ENCODE measurements at regions not wholly inside any gene's neighbourhood (a gene's known extent, or its start where the extent isn't known, plus 50 kb on each side); places are given as distances from the start of the nearest gene placed in this dataset.

DNA sequence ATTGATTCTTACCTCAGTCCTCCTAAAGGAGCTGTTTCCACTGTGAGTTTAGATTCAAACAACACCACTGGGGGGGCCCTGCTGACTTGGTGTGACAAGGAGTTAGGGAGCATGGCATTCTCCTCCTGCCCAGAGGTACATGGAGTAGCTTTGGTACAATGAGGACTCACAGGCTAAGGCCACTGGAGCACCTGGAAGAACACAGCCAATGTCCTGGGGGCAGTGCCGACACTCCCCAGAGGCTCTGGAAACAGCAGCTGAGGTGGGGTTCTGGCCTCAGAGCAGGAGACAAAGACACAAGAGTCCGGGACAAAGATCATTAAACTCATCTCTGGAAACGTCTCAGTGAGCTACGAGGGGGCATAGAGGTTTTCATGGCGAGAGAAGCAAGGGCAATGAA, 69.7 kb upstream of the POMGNT2 start:
- Histone ChIP-seq H3K9me3 (peaks cover 0 to 8% (median 0%) of the 10 kb centered on the region in 4 donors), H3K36me3 (no peaks in the 10 kb centered on the region), H3K4me1 (peaks cover 0 to 14% (median 3%) of the 10 kb centered on the region in 4 donors), H3K4me3 (no peak overlapping the region), H3K27ac (no peak overlapping the region), H3K27me3 (no peaks in the 10 kb centered on the region)
- TF ChIP-seq POLR2A (IDR thresholded peaks at IDR 0.05) (no peak), EP300 (IDR thresholded peaks at IDR 0.05) (no peak), CTCF (IDR thresholded peaks at IDR 0.05) (no peak)
- WGBS, 2 donors = 76 to 77% methylated on average over 5 of the region's 5 CpGs
- DNase-seq (ENCODE audit: low spot score in 2 of 2) = no peak

DNA sequence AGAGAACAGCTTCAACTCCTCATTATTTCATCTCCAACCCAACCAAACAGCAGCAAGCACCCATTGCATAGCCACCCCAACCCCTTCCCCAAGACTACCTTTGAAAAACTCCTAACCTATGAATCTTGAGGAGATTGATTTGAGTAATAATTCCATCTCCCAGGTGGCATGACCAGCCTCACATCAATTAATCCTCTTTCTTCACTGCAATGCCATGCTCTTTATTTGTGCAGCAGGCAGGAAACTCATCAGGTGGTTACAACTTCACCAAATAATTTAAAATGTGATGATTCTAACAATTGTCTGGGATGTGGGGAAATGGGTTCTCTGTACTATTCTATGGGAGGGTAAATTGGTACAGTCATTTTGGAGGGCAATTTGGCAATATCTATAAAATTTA, 68.1 kb upstream of the POMGNT2 start:
- Histone ChIP-seq H3K9me3 (peaks cover 0 to 8% (median 0%) of the 10 kb centered on the region in 4 donors), H3K4me3 (no peak overlapping the region), H3K4me1 (no peaks in the 10 kb centered on the region), H3K36me3 (no peaks in the 10 kb centered on the region), H3K27ac (no peak overlapping the region), H3K27me3 (no peaks in the 10 kb centered on the region)
- no peak for DNase-seq (ENCODE audit: low spot score in 2 of 2)
- TF ChIP-seq EP300 (IDR thresholded peaks at IDR 0.05) (no peak), CTCF (IDR thresholded peaks at IDR 0.05) (no peak), POLR2A (IDR thresholded peaks at IDR 0.05) (no peak)

- TF ChIP-seq CTCF (IDR thresholded peaks at IDR 0.05) = no peak
- no peak for TF ChIP-seq POLR2A (IDR thresholded peaks at IDR 0.05)
- TF ChIP-seq EP300 (IDR thresholded peaks at IDR 0.05) = no peak
- DNase-seq (ENCODE audit: low spot score in 2 of 2) = no peak
- Histone ChIP-seq H3K27me3 (no peaks in the 10 kb centered on the region), H3K4me1 (no peaks in the 10 kb centered on the region), H3K9me3 (peaks cover 0 to 11% (median 0%) of the 10 kb centered on the region in 4 donors), H3K36me3 (no peaks in the 10 kb centered on the region), H3K4me3 (no peak overlapping the region), H3K27ac (no peak overlapping the region)
- 84 to 97% methylated on average over 5 of the region's 5 CpGs for WGBS, 2 donors
Measured at GRCh38 chr3:43171748-43172147, 65.9 kb upstream of the POMGNT2 start.

GRCh38 chr3:43170553-43170952, 64.7 kb upstream of the POMGNT2 start:
- Histone ChIP-seq H3K36me3 (no peaks in the 10 kb centered on the region), H3K27ac (no peak overlapping the region), H3K4me1 (no peaks in the 10 kb centered on the region), H3K9me3 (peaks cover 0 to 23% (median 1%) of the 10 kb centered on the region in 4 donors), H3K27me3 (no peaks in the 10 kb centered on the region), H3K4me3 (no peak overlapping the region)
- no peak for DNase-seq (ENCODE audit: low spot score in 2 of 2)
- TF ChIP-seq EP300 (IDR thresholded peaks at IDR 0.05) (no peak), POLR2A (IDR thresholded peaks at IDR 0.05) (no peak), CTCF (IDR thresholded peaks at IDR 0.05) (no peak)
- WGBS, 2 donors = 79 to 80% methylated on average over 7 of the region's 7 CpGs

DNA sequence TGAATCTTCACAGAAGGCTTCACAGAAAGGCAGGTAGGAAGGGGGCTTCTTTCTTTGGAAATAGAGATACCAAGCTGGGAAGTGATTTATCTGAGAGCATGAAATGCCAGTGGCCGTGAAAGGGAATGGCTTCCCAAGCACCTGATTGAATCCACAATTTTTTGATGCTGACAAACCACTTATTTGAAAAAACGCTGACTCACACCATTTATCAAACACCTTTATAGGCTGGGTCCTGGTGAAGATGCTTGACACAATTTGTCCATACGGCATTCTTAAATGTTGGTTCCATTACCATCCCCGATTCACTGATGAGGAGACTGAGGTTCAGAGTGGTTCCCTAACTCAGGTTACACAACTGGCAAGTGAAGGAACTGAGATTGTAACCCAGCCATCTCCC, 64.1 kb upstream of the POMGNT2 start:
- Histone ChIP-seq H3K4me1 (no peaks in the 10 kb centered on the region), H3K36me3 (no peaks in the 10 kb centered on the region), H3K9me3 (peaks cover 0 to 27% (median 1%) of the 10 kb centered on the region in 4 donors), H3K4me3 (no peak overlapping the region), H3K27ac (no peak overlapping the region), H3K27me3 (no peaks in the 10 kb centered on the region)
- DNase-seq (ENCODE audit: low spot score in 2 of 2) = no peak
- no peak for TF ChIP-seq POLR2A (IDR thresholded peaks at IDR 0.05)
- no peak for TF ChIP-seq CTCF (IDR thresholded peaks at IDR 0.05)
- no peak for TF ChIP-seq EP300 (IDR thresholded peaks at IDR 0.05)
- 90 to 92% methylated on average over 4 of the region's 4 CpGs for WGBS, 2 donors

Data from tibial nerve (tissue), 4 donors.